Dermis blood vessel endothelial cell (primary cell): ENCODE measurements at regions not wholly inside any gene's neighbourhood (a gene's known extent, or its start where the extent isn't known, plus 50 kb on each side); places are given as distances from the start of the nearest gene placed in this dataset.
"Not testable (repeated sequence)": the region's sequence is repeated elsewhere in the genome, so short reads cannot be mapped to it uniquely, and the experiment has no call there.

ENCODE experiments used
- DNase-seq: peaks from one replicate; pipeline ENCODE4 v3.0.0; 2010

DNA sequence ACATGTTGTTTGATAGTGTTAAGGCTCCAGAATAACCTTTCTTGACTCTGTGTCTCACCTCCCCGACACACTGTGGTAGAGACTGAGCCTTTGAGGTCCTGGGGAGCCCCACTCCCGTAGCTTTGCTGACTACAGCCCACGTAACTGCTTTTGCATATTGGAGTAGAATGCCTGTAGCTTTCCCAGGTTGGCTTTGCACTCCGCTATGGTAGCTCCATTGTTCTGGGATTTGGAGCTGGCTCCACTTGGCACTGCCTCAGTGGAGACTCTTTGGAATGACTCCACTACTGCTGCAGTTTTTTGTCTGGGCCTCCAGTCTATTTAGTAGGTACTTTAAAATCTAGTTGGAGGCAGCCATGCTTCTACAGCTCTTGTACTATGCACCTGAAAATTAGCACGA lies 56.2 kb upstream of the ANXA1 start:
- no peak for DNase-seq

DNA sequence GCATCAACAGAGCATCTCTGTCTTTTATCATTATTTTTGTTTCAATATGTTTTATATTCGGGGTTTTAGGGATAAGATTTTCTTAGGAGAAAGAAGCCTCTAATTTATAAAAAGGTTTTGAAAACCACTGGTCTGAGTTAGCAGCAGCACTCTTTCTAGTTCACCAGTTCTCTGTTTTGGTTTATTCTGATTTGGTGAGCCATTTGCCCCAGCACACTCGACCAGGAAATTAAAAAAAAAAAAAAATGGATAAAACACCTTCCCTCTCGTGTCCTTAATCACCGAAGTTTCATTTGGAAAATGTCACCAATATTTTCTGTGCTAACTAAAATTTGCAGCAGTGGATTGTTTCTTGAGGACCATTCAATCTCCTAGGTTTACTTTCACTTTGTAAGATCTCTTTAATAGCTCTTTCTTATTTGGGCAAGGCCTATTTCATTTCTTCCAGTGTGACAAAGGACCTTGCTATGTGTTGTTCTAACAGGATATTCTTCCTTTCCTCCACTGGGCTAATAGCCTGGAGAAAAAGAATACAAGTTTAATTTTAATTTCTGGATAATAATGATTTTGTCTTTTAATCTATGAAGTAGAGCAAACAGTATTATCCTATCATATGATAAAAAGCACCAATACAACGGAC lies 57.8 kb upstream of the ANXA1 start:
- peak; percentile 20 for DNase-seq

DNA sequence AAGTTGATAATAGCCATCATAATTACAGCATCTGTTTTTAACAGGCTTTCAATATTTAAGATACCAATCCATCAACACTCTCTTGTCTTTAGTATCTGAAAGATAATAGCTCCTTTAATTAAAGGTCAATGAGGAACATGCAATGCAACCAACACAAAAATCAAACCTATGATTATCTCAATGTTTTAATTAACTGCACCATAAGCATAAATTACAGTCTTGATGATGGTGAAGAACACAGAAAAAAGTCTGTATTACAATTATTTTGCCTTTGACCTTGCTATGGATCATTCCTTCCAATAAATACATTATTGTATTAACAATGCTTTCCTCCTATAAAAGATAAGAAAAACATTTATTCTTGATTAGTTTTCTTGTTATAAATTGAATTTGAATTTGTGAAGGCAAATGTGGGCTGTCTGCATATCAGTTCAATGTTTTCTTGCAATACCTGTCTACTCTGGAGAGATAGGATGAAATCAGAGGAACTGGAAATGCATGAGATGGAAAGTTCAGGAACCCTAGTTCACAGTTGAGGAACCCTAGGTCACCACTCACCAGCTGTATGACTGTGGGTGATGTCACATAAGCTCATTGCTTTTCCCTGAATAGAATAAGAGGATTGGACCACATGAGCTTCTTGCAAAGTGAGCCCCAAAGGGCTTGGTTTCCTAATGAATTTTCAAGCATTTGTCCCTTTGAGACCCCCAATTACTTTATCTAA lies 58.5 kb upstream of the ANXA1 start:
- DNase-seq, result no peak

DNA sequence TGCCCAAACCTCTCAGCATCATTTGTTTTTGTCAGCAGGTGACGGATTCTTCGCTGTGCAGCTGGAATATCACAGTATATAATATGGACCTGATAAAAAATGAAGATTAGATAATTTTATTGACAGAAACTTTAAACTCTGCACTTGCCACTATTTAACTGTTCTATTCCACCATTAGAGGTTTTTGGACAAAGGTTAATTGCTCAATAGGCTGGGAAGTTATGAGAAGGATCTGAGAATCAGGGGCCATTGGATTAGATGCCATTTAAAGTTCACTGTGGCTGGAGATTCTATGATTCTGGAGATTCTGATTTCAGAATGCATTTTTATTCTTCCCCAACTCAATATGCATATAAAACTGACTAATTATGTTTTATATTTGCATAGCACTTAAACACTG lies 59.8 kb upstream of the ANXA1 start:
- no peak for DNase-seq

DNA sequence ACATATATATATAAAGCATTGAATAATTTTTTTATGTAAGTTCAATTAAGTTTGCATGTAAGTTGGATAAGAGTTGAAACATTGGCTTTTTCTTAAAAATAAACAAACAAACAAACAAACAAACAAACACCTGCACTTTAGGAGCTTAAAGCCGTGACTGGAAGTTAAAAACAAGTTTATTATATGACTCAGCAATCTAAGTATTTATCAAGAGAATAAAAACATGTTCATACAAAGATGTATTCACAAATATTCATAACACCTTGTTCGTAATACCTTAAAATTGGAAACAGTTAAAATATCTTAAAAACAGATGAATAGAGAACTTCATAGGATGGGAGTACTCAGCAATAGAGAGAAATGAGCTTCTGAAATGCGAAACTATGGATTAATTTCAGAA lies 61.5 kb upstream of the ANXA1 start:
- DNase-seq, result no peak

DNA sequence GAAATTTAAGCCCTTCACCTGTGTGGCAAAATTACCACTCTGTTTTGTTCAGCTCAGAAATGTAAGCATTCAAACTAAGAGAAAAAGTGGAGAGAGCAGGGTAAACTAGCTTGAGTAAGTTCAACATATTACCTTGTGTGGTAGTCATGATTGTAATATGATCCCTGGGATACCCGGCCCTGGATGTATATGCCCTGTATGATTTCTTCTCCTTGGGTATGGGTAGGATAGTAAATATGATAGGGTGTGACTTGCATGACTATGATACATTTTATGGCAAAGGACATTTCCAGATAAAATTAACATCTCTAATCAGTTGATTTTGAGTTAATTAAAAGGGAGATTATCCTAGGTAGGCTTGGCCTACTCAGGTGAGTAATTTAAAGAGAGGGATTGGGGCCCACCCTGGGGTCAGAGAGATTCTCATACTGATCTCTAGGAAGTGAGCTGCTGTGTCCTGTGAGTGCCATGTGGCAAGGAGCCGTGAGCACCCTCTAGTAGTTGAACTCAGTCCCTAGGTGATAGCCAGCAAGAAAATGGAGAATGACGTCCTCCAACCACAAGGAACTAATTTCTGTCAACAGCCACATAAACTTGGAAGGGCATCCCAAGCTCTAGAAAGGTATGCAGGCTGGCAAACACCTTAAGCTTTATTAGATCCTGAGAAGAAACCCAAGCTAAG lies 62.2 kb upstream of the ANXA1 start:
- DNase-seq, result no peak

DNA sequence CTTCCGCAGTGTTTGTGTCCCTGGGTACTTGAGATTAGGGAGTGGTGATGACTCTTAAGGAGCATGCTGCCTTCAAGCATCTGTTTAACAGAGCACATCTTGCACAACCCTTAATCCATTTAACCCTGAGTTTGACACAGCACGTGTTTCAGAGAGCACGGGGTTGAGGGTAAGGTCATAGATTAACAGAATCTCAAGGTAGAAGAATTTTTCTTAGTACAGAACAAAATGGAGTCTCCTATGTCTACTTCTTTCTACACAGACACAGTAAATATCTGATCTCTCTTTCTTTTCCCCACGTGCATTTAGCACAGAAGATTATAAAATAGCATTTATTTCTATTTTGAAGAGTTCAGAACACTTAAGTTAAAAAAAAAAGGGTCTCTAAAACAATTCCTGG lies 63.8 kb upstream of the ANXA1 start:
- not testable (repeated sequence) for DNase-seq

DNA sequence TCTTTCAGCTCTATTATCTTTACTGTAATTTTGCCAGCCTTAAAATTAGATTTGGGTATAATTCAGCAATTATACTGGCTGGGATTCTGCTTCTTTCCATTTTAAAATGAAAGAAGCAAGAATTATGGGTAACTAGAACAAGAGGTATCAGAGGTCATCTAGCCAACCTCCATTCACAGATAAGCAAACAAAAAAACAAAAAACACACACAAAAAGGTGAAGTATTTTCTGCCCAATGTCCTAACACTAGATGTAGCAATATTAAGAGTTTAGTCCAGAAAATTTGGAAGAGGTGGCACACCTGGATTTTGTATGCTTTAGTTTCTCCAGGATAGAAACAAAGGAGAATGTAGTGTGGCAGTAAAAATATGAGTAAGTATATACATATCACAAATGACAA lies 68.1 kb upstream of the ANXA1 start:
- DNase-seq, result no peak

DNA sequence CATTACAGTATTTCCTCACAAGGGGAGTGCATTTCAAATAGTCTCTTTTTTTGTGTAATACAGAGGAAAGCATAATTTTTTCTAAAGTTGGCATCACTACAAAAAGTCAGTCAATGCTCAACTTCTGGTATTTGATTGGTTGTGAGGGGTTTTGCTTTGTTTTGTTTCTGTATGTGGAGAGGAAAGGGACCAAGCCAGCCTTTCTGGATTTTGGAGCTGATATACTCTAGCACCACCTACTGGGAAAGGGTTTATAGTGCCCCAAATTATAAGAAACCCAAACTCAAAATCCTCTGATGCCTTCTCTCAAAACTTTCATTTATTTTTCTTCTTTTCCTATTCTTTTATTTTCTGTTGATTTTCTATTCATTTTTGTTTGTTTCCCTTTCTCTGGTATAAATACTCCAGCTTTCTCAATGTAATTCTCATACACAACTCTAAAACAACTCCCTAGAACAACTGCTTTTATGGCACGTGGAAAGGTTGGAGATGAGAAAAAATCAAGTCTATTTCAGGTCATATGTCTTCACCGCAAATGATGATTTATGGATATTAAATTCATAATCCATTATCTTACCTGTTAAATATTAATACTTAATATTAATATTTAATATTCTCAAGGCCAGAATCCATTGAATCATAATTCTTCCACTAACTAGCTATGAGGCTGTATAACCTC lies 69.5 kb upstream of the ANXA1 start:
- DNase-seq, result peak; percentile 89

DNA sequence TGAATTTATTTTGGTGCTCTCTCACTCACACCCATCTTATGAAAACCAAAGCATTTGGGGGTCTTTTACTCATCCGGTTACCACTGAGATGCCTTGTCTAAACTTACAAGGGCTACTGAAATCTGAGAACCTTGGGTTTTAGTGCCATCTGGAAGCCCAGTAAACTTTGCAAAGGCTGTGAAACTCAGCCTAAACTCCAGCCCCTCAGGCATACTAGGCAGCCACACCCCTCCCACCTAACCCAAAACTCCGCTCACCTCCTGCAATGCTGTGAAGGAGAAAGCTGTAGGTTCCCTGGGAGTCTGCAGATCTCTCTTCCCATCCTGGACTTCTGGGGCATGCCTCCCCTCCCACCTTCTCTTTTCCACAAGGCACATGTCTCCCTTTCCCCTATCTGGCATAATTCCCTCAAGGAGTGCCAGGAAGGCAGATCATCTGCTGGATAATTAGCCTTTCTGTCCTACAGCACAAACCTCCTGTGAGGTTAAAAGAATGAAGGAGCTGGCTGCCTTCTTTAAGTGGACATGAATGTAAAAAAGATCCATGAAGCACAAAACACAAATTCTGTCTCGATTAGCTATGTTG lies 71.5 kb upstream of the ANXA1 start:
- no peak for DNase-seq

DNA sequence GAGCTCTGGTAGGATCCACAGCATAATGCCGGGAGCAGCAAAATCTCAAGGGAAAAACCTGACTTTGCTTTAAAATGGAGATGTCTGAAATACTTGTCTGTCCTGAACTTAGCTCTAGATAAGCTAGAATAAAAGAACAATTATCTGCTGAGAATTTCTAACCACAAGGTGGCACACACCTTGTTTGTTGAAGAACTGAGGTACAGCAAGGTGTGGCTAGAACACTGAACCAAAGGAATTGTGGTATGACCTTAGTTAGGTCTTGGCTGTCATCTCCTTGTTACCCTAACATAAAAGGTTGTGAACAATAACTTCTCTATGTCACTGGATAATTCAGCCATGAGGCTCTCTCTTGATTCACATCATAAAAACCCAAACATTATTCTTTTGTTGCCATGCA lies 72.3 kb upstream of the ANXA1 start:
- DNase-seq, result peak; percentile 14

DNA sequence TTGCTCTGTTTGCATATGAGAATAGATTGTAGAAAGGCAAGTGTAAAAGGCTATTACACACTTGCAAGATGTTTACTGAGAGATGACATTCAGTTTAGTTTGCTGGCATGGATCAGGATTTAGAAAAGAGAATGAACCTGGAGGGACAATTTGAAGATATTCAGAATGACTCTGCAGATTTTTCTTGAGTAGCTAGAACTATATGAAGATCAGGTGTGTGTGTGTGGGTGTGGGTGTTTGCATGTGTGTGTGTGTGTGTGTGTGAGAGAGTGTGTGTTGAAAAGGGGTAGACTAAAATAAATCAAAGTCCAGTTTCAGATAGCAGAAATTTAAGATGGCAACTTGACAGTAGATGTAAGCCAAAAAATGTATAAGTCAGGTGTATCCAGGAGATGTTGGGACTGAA lies 74.0 kb upstream of the ANXA1 start:
- DNase-seq, result no peak

DNA sequence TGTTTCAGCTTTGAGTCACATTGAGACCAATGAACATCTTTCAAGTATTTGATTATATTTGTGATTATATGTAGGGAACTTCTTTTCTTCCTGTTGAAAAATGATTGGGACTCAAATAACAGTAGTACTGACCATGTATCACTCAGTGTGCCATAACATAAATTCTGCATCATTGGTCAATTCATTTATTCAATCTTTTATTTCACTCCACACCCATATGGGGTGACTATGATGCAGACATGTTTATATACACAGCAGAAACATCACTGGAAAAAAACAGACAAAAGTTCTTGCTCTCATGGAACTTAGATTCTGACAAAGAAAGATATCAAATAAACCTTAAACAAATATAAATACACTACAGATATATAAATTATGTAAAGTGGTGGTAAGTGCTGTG lies 74.7 kb upstream of the ANXA1 start:
- DNase-seq, result no peak

DNA sequence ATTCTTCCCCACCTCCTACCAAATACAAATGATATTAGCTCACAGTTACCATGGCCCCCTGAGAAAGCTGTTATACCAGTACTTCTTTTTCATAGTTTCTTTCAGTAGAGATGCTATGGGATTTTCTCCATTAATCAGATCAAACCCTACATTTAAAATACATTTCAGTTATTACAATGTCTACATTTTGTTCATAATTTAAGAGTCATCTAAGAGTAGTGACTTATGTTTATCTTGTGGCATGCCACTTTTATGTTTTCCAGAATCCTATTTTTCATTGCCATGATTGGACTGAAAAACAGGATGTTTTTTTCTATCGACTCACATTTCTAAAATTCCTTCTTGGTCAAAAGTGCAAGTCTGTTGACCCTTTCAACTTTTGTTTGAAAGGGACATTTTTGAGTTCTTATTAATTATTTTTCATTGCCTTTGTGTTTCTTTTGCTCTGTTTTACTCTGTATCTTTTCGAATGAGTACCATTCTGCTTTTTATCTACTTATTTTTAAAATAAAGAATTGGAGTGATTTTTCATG lies 77.4 kb upstream of the ANXA1 start:
- peak; percentile 74 for DNase-seq

DNA sequence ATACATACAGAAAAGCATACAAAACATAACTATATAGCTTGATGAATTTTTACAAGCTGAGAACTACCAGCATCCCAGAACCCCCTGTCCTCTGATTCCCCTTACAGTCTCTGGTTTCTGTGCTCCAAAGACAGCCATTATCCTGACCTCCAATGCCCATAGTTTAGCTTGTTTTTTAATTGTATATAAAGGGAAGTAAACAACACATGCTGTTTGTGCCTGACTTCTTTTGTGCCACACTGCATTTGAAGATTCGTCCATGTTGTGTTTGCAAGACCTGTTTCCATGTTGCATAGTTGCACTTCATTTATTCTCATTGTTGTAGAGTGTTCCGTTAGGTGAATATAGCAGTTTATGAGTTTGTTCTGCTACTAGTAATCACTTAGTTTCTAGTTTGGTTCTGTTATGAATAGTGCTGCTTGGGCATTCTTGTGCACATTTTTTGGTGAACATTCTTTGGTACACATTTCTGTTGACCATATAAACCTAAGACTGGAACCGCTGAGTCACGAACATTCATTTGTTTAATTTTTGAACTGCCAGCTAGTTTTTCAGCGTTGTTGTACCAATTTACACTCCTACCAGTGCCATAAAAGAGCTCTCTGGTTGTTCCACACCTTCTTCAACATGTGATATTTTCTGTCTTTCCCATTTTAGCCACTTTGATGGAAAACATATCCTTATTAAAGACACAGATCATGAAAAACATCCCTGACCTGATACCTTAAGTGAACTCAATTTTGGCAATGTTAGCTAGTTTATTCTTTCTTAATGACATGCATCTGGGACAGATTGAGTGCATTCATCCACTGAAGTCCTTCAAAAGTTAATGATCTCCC lies 78.1 kb upstream of the ANXA1 start:
- peak; percentile 54 for DNase-seq

DNA sequence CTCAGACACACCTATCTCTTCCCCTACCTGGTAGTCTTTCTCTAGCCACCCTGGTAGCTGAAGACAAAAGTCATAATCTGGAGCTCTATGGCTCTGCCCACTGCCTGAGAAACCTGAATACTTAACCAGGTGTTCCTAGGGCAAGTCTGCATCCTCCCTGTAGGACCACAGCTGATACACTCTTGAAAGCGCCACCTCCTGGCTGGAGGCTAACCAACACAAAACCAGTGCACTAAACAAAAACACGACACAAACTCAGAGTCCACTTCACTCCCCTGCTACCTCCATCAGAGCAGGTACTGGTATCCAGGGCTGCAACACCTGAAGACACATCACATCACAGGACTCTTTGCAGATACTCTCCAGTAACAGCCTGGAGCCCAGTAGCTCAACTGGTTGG lies 84.6 kb upstream of the ANXA1 start:
- no peak for DNase-seq

DNA sequence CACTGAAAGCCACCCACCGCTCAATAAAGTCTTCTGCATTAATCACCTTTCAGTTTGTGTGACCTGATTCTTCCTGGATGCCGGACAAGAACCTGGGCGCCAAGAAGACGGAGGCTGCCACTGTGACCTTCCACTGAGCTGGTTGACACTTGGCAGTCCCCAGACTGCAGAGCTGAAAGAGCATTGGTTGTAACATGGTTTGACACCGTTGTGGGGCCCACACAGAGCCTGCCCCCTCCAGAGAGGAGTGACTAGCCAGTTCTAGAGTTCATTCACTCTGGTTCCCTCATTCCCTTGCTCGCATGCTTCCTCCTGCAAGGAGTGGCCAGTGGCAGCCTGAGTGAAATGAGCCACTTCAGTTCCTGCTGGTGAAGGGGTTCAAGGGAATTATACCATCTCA lies 86.2 kb upstream of the ANXA1 start:
- DNase-seq, result no peak

DNA sequence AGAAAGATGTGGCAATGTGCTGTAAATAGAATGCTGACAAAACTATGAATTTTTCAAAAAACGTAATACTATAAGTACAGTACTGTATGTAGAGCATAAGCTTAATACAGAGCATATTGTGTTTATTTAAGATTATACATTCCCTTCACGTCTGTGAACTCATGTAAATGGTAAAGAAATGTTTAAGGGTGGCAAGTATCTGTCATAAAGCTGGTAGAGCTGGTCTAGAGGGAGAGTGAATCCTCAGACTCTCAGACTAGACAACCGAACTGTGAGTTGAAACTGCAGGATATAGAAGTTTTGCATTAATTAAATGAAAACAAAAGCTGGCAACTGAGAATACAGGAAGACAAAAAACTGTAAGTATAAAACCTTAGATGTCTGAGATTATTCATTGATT lies 87.3 kb upstream of the ANXA1 start:
- no peak for DNase-seq

DNA sequence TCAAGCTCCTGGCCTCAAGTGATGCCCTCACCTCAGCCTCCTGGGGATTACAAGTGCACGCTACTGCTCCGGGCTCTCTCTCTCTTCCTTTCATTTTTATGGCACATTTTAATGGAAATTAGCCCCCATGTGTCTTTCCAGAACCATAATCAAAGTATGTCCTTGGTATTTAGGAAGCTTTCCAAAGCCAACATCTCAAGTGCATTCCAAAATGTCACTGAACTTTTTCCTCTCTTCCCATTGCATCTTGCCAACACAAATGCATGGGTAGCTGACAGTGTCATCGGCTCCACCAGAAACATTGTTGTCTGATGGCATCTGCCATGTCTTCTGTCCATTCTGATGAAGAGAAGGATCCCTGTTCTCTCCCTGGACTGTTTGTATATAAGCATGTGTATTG lies 90.5 kb upstream of the ANXA1 start:
- DNase-seq, result no peak

DNA sequence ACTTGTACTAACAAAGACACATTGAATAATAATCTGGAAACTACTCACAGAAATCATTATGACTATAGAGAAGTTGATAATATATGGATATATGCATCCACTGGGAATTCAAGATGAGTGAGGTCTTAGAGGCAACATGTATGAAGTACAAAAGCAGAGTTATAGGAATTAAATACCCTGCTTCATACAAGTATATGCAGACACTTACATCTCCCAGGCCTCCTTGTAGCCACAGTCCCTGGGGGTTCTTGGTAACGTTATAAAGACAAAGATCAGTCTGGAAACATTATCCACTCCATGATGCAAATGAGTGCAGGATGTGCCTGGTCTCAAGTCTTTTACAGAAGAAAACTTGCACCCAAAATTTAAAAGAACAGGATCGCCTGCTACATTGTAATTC lies 92.4 kb upstream of the ANXA1 start:
- no peak for DNase-seq

DNA sequence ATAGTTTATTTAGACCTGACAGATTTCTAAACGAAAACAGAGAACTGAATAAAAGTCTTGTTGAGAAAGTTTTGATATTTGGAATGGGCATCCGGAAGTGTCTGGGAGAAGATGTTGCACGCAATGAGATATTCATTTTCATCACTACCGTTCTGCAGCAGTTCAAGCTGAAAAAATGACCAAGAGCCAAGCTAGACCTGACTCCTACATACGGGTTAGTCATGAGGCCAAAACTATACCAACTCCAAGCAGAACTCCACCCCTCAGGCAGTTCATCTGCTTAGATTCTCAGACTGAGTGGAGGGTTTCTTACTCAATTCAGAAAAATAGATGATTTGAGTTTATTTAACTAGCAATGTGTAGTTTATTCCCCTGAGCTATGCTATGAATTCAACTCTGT lies 95.4 kb upstream of the ANXA1 start:
- DNase-seq, result no peak

DNA sequence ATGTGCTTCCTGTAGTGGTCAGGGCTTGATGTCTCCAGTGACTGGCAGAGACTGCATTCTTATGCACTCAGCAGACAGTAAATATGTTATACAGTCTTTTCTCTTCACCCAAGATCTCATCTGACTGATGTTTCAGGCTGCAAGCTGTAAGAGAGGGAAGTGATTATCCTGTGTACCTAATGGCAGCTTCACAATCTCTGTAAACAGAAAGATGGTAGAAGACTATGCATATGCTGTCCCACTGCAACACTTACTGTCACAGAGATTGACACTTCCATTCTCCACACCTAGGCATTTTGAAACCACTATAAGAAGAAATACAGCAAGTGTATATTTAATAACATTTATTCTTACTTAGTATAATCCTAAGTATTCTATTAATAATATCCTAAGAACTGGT lies 97.6 kb upstream of the ANXA1 start:
- no peak for DNase-seq
